MM.1S (cell line): ENCODE measurements at regions not wholly inside any gene's neighbourhood (a gene's known extent, or its start where the extent isn't known, plus 50 kb on each side); places are given as distances from the start of the nearest gene placed in this dataset.

ENCODE experiments used
- DNase-seq: peaks from one replicate; pipeline ENCODE4 v3.0.0-alpha.2; 2015
- H2AFZ ChIP-seq: fragments of 300-600 bp; sonication (generic); 2 replicates; pipeline ENCODE4 v1.6.0; 2016; ENCODE audit warnings: antibody characterized with exemption, low read length
- H3F3A ChIP-seq: fragments of 300-600 bp; sonication (generic); 2 replicates; pipeline ENCODE4 v1.6.1; 2016; ENCODE audit warnings: mild to moderate bottlenecking, antibody characterized with exemption, low read length, moderate library complexity, mixed read lengths; ENCODE audit not compliant: insufficient read depth
- H3K27ac ChIP-seq: fragments of 300-600 bp; sonication (generic); 2 replicates; pipeline ENCODE4 v1.5.1; 2016; ENCODE audit warnings: mild to moderate bottlenecking, low read length
- H3K27me3 ChIP-seq: fragments of 300-600 bp; sonication (generic); replicated peaks from 2 replicates; pipeline ENCODE4 v1.6.0; 2016; ENCODE audit warnings: low read length; ENCODE audit not compliant: insufficient read depth
- H3K36me3 ChIP-seq: fragments of 300-600 bp; sonication (generic); replicated peaks from 2 replicates; pipeline ENCODE4 v1.6.1; 2016; ENCODE audit warnings: mild to moderate bottlenecking, low read length, mixed read lengths; ENCODE audit not compliant: insufficient read depth
- H3K4me1 ChIP-seq: fragments of 300-600 bp; sonication (generic); 2 replicates; pipeline ENCODE4 v1.6.1; 2016; ENCODE audit warnings: low read length, mixed read lengths
- H3K4me2 ChIP-seq: fragments of 300-600 bp; sonication (generic); 2 replicates; pipeline ENCODE4 v1.6.0; 2016; ENCODE audit warnings: low read depth, low read length
- H3K4me3 ChIP-seq: fragments of 300-600 bp; sonication (generic); 2 replicates; pipeline ENCODE4 v1.5.1; 2016; ENCODE audit warnings: low read length, mixed read lengths
- H3K79me2 ChIP-seq: fragments of 300-600 bp; sonication (generic); 2 replicates; pipeline ENCODE4 v1.6.1; 2016; ENCODE audit warnings: mixed run types, low read length, mixed read lengths
- H3K9ac ChIP-seq: fragments of 300-600 bp; sonication (generic); 2 replicates; pipeline ENCODE4 v1.6.1; 2016; ENCODE audit warnings: low read length, mixed read lengths
- H3K9me2 ChIP-seq: fragments of 300-600 bp; sonication (generic); replicated peaks from 2 replicates; pipeline ENCODE4 v1.6.1; 2016; ENCODE audit warnings: mild to moderate bottlenecking, low read length, mixed read lengths; ENCODE audit not compliant: insufficient read depth
- H3K9me3 ChIP-seq: fragments of 300-600 bp; sonication (generic); replicated peaks from 2 replicates; pipeline ENCODE4 v1.6.1; 2016; ENCODE audit warnings: mild to moderate bottlenecking, low read length, mixed read lengths; ENCODE audit not compliant: insufficient read depth
- H4K20me1 ChIP-seq: fragments of 300-600 bp; sonication (generic); 2 replicates; pipeline ENCODE4 v1.6.1; 2016; ENCODE audit warnings: mild to moderate bottlenecking, low read length, moderate library complexity, mixed read lengths; ENCODE audit not compliant: insufficient read depth
- CTCF ChIP-seq: fragments of 300-600 bp; sonication (generic); IDR thresholded peaks from 2 replicates; pipeline ENCODE4 v1.5.1; 2016; ENCODE audit warnings: antibody characterized with exemption, low read length, mixed read lengths
- EZH2 ChIP-seq: fragments of 300-600 bp; sonication (generic); optimal IDR thresholded peaks from 2 replicates; pipeline ENCODE3; 2017; ENCODE audit warnings: low read depth, mild to moderate bottlenecking, antibody characterized with exemption, low read length, mixed read lengths
- EZH2phosphoT487 ChIP-seq: fragments of 300-600 bp; sonication (generic); IDR thresholded peaks from 2 replicates; pipeline ENCODE4 v1.6.1; 2018; ENCODE audit warnings: antibody characterized with exemption, low read length

GRCh38 chr1:60415696-60416095, 342.1 kb upstream of the C1orf87 start:
- Histone ChIP-seq H3K4me2 (no peak overlapping the region), H2AFZ (no peak overlapping the region), H3K9me2 (no peaks in the 10 kb centered on the region), H4K20me1 (no peaks in the 10 kb centered on the region), H3K4me1 (no peaks in the 10 kb centered on the region), H3K27ac (no peak overlapping the region), H3K9ac (no peak overlapping the region), H3K9me3 (no peaks in the 10 kb centered on the region), H3K27me3 (no peaks in the 10 kb centered on the region), H3F3A (no peaks in the 10 kb centered on the region), H3K4me3 (no peak overlapping the region), H3K79me2 (no peaks in the 10 kb centered on the region), H3K36me3 (no peaks in the 10 kb centered on the region)
- TF ChIP-seq EZH2, result no peak
- DNase-seq, result no peak

GRCh38 chr1:60413091-60413490, 339.5 kb upstream of the C1orf87 start:
- no peaks in the 10 kb centered on the region for H3K4me1 ChIP-seq
- H3K79me2 ChIP-seq, result no peaks in the 10 kb centered on the region
- H3F3A ChIP-seq, result no peaks in the 10 kb centered on the region
- H4K20me1 ChIP-seq, result no peaks in the 10 kb centered on the region
- no peaks in the 10 kb centered on the region for H3K9me3 ChIP-seq
- no peak for TF ChIP-seq EZH2
- no peak for TF ChIP-seq CTCF
- no peak for TF ChIP-seq EZH2phosphoT487
- H2AFZ ChIP-seq, result no peak overlapping the region
- no peak overlapping the region for H3K27ac ChIP-seq
- H3K36me3 ChIP-seq, result no peaks in the 10 kb centered on the region
- H3K4me3 ChIP-seq, result no peak overlapping the region
- no peak for DNase-seq
- H3K9ac ChIP-seq, result no peak overlapping the region
- no peak overlapping the region for H3K4me2 ChIP-seq
- no peaks in the 10 kb centered on the region for H3K27me3 ChIP-seq
- no peaks in the 10 kb centered on the region for H3K9me2 ChIP-seq

- Histone ChIP-seq H3K4me3 (no peak overlapping the region), H3K9ac (no peak overlapping the region), H3K9me2 (no peaks in the 10 kb centered on the region)
These were observed 338.0 kb upstream of the C1orf87 start for GRCh38 chr1:60411591-60411990.

GRCh38 chr1:60402816-60403215, 329.2 kb upstream of the C1orf87 start:
- Histone ChIP-seq H3K9ac (no peak overlapping the region), H3K27ac (no peak overlapping the region), H3K4me2 (no peak overlapping the region), H3K79me2 (no peaks in the 10 kb centered on the region), H3K4me3 (no peak overlapping the region), H4K20me1 (no peaks in the 10 kb centered on the region), H3K9me3 (no peaks in the 10 kb centered on the region), H2AFZ (no peak overlapping the region), H3K36me3 (no peaks in the 10 kb centered on the region), H3K27me3 (no peaks in the 10 kb centered on the region), H3K9me2 (no peaks in the 10 kb centered on the region), H3F3A (no peaks in the 10 kb centered on the region), H3K4me1 (no peaks in the 10 kb centered on the region)
- TF ChIP-seq EZH2 (no peak), CTCF (no peak), EZH2phosphoT487 (no peak)
- no peak for DNase-seq

More at GRCh38 chr1:60411591-60411990, 338.0 kb upstream of the C1orf87 start:
- no peaks in the 10 kb centered on the region for H3K4me1 ChIP-seq
- no peak overlapping the region for H3K27ac ChIP-seq
- no peak overlapping the region for H2AFZ ChIP-seq
- no peaks in the 10 kb centered on the region for H4K20me1 ChIP-seq
- H3K9me3 ChIP-seq, result no peaks in the 10 kb centered on the region
- H3K4me2 ChIP-seq, result no peak overlapping the region
- TF ChIP-seq EZH2phosphoT487, result no peak
- TF ChIP-seq EZH2, result no peak
- no peak for TF ChIP-seq CTCF
- DNase-seq, result no peak
- no peaks in the 10 kb centered on the region for H3F3A ChIP-seq
- H3K79me2 ChIP-seq, result no peaks in the 10 kb centered on the region
- no peaks in the 10 kb centered on the region for H3K36me3 ChIP-seq
- H3K27me3 ChIP-seq, result no peaks in the 10 kb centered on the region
